ENCODE measurements at regions not wholly inside any gene's neighbourhood (a gene's known extent, or its start where the extent isn't known, plus 50 kb on each side); places are given as distances from the start of the nearest gene placed in this dataset.

DNA sequence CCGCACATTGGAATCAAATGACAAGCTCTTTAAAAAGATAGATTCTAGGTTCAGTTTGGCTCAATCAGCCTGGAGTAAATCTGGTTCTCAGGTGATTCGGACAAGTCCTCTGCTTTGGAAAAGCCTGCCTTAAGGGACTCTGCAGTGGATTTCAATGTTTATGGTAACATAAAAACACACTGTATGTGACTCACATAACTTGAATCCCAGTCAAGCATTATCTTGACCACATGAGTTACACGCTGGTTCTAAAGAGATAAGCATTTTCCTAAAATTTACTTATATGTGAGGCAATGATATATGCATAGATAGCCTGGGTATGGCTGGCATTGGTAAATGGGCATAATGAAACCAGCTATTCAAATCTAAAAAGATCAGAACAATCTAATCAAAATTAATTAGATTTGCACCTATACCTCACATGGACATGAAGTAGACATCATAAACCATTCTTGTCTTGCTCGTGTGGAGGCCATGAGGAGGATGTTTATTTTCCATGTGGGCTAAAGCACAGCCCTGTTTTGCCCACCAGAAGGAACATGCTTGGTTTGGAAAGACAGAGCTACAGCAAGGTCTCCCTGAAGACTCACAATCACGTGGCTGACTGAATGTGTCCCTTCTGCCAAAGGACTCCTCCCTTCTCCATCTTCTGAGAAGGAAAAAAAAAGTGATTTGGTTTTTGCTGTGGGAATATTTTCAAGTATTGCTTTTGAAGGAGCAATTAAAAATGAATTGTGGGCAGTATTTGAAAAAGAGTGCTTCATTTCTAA lies 351.7 kb downstream of the DIRAS2 start:
- no peak for DNase-seq

DNA sequence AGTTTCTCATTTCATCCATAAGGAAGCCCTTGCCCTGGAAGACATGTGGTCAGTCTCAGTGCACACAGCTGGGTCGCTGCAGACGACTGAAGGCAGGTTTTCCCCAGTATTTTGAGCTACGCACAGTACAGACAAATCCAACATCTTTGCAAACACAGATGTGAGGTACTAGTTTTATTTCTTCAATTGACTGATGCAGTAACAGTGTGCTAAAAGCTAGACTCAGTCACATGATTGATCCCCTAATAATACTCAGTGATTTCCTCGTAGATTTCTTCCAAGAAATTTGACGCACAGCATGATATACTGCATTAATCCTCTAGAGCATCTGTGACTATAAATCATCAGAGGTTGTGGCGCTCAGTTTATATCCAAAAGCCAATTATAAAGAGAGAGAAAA lies 346.1 kb downstream of the DIRAS2 start:
- no peak for DNase-seq

DNA sequence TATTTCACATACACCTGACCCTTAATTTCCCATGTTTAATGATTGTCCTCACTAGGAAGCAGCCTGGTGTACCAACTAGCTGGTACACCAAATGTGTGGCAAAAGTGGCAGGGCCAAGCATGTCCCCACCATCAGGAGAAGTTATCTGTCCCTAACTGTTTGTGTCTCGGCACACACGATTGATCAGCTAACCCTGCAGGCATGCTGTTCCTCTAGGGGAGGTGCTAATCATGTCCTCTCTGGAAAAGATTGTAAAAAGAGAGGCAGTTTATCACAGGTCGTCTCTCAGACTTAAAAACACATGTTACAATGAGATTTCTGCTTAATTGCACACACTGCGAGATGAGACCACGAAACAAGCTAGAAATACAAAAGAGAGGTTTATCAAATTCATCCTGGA lies 342.7 kb downstream of the DIRAS2 start:
- no peak for DNase-seq

DNA sequence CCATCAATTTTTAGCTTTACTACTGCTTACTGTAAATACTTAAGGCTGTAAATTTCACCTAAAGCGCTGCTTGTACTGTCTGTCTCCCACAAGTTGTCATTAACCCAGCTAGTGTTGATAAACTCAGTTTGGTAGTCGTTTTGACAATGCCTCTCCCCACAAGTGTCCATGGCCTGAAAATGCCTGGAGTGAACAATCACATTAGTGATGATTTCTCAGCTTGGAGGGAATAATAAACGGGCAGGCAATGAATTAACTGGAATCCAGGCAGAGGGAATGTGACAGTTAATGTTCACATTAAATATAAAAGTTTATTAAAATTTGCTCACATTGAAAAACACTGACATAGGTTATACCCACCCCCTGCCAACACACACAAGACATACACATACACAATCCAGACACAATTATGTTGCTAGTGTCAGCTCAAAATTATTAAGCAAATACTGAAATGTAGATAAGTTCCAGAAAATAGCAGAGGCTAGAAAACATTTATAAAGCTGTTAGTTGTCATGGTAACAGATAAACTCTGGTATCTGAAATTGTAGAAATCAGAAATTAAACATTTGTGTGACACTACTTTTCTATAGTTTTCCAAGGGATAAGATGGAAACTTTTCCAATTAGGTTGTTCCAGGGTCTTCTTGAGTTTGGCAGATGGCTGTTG lies 341.9 kb downstream of the DIRAS2 start:
- no peak for DNase-seq

DNA sequence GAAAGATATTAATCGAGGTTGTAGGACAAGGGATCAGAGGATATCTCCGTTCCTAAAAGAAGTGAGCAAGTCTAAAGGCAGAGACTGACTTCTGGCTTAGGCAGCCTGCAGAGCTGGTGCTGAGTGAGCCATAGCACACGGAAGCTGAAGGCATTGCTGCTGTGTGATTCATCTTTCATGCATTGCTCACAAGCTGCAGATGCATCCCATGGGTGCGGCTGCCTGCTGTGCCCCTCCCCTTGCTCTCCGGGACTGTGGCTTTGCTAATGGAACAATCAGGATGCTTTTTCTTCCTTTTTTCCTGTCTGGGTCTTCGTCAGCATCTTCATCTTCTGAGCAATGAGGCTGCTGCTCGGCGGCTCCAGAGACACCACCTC lies 341.4 kb downstream of the DIRAS2 start:
- DNase-seq, result no peak

DNA sequence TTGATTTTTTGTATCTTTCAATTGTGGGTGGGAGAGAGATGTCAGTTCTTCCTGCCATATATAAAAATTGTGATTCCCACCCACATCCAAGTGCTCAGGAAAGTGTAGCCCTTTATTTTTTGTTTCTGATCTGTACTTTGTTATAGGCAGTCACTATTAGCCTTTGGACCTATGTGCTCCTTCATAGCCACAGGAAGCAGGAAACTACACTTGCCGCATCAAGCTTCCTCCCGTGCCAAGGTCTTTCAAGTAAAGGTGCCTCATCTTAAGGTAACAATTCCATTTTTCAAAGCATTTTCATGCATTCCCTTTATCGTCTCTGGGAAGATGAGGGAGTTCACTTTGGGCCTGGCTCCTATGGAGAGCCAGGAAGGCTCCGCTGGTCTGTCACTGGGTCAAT lies 339.0 kb downstream of the DIRAS2 start:
- DNase-seq, result no peak

DNA sequence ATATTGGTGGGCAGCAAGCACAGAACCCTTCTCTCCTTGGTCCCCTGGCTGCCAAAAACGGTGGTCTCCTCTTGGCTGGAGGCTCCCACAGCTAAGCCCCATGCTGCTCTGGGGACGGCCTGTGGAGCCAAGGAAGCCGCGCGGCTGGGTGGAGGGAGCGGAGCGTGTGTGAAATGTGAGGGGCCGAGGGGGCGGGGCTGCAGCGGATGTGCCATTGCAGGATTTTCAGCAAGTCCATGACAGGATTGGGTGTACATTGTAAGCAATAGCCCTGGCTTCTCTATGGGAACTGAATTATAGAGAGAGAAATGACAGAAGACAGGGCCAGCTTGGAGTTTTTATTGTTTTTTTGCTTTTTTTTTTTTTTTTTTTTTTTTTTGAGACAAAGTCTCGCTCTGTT lies 336.5 kb downstream of the DIRAS2 start:
- DNase-seq, result no peak

DNA sequence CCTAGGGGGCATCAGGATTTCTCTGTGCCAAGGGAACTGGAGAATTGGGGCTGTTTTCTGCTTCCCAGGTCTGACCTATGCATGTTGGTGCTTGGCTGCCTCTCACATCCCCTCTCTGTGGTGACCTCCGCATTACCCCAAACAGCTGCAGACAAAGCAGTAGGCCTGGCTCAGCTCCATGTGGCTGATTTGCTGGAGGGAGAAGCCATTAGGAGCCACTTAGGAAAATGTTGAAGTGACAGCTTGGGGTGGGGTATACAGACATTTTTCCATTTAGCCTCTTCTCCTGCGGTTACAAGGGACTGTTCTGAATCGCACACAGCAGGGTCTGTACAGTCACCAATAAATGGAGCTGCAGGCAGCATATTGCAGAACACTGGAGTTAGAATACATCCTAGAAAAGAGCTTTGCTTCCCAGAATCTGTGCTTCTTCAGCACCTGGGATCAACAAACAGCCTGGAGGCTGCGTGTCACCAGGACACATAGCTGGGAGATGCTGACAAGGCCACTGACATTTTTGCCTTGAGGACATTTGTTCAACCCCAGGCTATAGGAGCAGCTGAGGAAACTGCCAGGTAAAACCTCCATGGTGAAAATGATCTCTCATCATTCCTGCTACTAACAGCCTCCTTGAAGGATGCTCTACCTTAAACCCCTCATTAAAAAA lies 335.3 kb downstream of the DIRAS2 start:
- DNase-seq, result no peak

DNA sequence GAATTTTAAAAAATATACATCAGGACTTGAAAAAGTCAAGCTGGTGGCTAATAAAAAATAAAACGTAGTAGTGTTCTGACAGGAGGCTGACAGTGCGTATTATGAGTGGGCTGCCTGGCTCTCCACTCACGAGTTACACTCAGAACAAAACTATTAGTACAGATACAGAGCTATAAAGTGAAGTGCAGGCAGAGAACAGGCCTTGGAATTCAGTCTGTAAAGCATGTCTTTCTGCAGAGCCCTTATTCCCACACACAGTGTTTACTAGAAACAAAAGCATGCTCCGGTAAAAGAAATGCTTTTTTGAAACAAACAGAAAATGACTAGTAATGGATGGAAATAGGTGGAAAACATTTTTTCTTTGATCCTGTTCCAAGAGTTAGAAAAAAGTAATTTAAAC lies 334.7 kb downstream of the DIRAS2 start:
- DNase-seq, result no peak

DNA sequence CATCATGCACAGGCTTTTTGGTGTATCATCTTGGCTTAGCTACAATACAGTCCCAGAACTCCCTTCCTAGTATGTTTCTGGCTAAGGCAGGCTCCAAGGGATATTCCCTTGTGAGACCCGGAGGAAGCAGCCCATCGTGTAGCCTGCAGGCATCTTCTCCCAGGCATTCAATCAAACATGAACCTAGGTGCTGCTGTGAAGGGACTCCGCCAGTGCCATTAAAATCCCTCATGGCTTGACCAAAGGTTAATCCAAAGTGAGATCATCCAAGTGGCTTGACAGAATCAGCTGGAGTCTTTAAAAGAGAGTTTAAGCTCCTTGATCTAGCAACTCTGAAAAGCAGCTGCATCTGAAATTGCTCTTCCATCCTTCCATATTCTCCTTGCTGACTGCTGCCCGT lies 333.9 kb downstream of the DIRAS2 start:
- DNase-seq, result no peak

DNA sequence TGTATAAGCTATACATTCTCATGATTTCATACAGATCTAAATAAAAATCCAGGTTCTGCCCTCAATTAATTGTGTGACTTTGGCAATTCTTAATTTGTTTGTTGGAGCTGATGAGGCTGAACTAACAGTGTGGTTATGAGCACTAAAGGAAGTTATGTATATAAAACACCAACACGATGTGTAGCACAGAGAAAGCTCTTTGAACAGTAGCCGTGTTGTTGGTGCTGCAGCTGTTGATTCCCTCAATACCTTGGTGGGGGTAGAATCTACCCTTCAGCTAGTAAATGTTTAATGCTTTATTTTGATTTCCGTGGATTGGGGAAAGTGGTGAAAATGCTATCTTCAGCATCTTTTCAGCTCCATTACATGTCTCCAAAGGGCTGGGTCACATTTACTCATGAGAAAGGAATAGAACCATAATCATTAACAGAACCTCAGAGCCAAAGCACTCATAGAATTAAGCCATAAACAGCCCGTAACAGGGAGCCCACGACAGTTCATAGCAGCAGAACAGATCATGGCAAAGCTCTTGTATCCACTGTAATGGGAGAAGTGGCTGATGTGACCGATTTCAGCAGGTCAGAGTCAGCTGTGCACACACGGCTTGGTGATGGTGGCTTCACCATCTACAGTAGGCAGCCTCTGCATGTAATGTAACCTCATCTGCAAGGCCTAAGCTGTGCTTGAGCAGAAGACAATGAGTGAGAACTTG lies 332.7 kb downstream of the DIRAS2 start:
- DNase-seq, result no peak

DNA sequence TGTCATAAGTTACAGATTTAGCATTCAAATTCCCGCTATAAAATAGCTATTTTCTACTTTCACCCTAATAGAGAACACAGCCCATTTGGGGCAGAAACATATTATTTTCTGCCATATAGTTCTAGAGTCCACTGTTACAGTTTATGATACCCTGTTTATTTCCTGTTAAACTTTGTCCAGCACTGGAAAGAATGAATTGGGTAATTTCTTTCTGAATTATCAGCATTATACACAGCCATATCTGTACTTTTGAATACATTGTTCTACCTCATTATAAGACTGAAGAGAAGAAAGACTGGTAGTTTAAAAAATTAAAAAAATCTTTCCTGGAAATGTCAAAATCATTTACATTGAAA lies 332.1 kb downstream of the DIRAS2 start:
- no peak for DNase-seq

DNA sequence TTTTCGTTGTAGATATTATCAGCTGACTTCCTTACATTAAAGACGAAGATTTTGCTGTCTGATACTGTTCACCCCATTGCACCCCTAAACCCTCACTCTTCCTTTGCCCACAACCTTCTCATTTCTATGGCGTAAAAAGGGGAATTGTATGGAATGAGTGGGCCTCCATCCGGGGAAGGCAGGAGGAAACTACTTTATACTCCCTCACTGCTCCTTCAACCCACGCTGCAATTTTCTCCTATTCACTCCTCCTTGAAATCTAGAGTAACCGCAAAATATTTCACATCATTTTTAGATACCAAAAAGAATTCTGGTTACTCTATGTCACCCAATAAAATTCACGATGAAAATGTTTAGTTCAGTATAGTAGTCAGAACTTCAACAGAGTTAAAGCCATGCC lies 330.8 kb downstream of the DIRAS2 start:
- no peak for DNase-seq

DNA sequence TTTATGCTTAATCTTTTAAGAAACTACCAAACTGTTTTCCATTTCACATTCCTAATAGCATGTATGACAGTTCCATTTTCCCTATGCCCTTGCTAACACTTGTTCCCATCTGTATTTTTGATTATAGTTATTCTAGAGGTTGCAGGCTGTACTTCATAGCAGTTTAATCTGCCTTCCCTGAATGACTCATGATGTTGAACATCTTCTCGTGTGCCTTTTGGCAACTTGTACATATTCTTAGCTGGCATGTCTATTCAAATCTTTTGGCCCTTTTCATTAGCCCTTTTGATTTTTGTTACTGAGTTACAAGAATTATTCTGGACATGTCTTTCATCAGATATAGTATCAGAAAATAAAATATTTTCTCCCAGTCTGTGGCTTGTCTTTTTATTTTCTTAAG lies 320.3 kb downstream of the DIRAS2 start:
- no peak for DNase-seq

DNA sequence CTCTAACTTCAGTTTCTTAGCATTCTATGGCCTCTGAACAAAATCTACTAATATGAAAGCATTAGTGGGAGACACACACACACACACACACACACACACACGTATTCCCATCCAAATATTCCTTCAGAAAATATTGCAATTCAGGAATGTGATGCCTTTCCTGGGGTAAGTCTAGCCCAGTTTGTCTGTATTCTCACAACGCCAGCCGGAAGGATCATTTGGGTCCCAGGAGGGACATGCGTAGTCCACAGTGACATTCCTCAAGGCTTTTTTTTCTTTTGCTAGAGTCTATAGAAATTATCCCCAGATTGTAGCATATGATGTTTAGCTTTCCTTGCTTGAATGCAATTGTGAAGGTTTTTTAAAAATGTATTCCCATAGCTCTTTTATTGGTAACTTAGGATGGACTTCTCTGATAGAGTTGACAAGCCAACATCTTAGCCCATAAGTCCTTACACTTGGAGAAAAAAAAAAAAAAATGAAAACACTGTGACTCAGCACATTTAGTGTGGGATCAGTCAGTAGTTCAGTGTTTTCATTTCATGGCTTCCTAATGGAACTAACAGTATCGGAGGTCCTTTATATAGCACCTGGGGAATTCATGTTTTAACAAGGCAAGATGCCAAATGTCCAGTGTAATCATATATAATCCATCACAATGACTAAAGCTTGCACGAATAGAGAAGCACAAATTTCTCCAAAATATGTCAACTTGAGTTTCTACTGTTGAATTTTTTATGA lies 316.5 kb downstream of the DIRAS2 start:
- no peak for DNase-seq

DNA sequence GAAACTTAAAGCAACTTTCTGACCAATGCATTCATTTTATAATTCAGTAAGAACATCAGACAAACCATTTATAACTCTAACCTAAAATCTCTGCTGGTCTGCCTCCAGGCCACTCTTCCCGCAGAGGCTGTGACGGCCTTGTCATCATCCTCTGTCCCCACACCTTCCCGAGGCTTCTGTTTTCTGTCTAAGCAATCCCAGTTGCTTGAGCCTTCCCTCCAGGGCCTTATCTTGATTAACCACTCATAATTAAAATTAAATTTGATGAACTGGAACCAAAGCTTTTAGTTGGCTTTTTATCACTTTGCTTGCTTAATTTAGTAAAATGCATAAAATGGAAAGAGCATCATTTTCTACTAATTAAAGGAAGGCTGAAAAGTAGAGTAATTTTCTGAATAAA lies 312.4 kb downstream of the DIRAS2 start:
- no peak for DNase-seq

DNA sequence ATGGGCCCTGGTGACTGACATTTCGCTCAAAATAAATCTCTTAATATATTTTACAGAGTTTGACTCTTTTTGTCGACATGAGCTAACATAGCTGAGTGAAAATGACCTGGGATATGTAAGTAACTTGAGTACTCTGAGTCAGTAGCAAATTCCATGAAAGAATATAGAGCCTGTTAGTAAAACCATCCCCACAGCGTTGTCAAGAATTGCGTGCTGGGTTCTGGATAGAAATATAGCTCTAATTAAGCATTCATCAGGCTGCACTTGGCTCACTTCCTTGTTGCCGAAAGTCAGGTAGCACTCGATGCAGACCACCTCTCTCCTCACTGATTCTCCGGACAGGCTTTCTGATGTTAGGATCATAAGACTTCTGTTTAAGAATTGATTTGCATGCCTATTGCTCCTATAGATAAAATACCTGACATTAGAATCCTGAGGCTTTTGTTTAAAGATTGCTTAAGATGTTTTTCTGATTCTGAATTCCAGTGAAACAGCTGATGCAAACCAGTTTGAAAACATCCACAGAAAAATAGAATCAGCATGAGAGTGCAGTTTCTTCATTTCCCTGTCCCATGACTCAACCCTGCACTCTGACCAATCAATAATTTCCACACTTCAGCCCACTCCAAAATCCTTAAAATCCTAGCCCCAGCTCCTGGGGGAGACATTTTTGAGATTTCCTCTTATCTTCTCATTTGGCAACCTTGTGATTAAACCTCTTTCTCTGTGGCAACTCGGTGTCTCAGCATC lies 310.6 kb downstream of the DIRAS2 start:
- DNase-seq, result no peak

DNA sequence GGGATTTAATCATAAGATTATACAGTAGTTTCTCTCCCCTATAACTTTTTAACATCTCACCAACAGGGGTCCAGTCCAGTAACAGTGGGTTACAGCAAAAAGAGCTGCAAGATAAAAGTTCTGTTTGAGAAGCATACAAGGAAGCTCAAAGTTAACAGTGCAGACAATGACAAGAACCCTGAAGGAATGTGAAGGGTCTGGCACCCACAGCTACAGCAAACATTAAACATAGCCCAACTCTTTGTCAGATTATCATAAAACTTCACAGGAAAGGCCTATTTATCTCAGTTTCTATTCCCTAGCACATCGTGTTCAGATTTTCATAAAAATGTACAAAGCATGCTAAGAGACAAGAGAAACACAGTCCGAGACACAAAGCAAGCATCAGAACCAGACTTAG lies 309.4 kb downstream of the DIRAS2 start:
- DNase-seq, result no peak

DNA sequence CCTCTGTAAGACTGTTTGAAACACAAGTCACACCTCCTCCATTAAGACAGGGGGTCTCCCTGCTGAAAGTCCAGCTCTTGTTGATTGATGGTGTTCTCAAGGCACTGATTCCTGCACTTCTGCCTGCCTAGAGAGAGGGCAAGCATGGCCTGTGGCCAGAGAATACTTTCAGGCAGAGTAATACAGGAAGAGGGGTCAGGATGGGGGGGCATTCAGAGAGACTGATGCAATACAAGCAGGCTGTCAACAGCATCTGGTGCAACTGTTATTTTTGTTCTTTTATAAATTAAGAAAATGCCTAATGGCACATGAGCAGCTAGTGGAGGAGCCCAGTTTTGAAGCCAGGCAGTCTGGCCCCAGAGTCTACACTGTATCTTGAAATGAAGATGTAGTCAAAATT lies 302.2 kb downstream of the DIRAS2 start:
- DNase-seq, result no peak

DNA sequence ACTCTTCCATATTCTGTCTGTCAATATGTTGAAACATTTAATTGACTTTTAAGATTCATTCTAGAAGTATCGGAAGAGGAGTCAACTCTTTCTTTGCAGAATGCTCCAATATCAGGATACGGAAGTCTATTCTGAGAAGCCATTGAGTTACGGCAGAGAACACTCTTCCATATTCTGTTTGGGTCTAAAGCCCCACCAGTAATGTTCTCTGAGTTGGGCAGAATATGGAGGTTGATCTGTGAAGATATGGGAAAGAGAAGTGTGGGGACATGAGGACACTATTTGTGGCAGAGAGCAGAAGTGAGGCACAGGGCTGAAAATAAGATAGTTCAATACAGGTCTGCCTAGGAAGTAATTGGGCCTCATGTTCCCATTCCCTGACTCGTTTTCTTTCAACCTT lies 300.0 kb downstream of the DIRAS2 start:
- no peak for DNase-seq

DNA sequence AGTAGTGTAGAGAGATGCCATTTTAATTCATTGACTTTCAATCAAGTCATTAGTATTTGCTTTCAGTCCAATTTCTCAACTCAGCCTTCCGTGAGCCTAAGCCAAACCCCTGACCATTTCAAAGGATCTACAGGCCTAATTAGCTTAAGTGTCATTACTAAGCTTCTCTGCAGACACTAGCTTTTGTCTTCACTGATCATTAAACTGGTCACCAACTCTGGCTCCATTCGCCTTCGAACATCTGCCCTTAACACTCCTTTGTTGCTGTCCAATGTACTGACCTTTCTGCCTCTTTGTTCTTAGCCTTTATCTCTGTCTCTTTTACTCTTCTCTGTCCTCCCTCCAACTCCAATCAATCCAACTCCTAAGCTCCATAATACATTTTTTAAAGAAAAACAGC lies 299.3 kb downstream of the DIRAS2 start:
- no peak for DNase-seq

DNA sequence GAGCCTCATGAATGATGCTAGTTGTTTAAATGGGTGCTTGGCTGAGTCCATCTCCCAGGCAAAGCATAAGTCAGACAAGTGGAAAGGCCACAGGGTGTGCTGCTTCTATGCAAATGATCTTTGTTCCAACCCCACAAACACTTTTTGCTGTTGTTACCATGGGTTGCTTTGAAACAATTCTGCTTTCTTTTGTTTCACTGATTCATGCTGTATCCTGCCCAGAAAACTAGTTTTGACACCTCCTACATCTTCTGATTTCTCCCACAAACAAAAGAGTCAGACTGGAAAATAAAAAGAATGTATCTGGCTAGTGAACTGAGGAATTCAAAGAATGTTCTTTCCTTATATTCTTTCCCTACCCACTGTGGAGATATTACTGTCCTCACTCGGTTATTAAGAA lies 298.6 kb downstream of the DIRAS2 start:
- no peak for DNase-seq
